ENCODE measurements at regions not wholly inside any gene's neighbourhood (a gene's known extent, or its start where the extent isn't known, plus 50 kb on each side); places are given as distances from the start of the nearest gene placed in this dataset.

GRCh38 chr11:127420139-127420538 lies 419.6 kb upstream of the KIRREL3 start:
- TF ChIP-seq CTCF (IDR thresholded peaks at IDR 0.05): no peak
- TF ChIP-seq POLR2A (IDR thresholded peaks at IDR 0.05; ENCODE audit: low read depth): no peak
- TF ChIP-seq EP300 (IDR thresholded peaks at IDR 0.05): no peak
- TF ChIP-seq POLR2AphosphoS5 (IDR thresholded peaks at IDR 0.05): no peak
